Neuron (in vitro differentiated cells): ENCODE measurements at regions not wholly inside any gene's neighbourhood (a gene's known extent, or its start where the extent isn't known, plus 50 kb on each side); places are given as distances from the start of the nearest gene placed in this dataset.

Source experiments
- H2AFZ ChIP-seq: one replicate; pipeline ENCODE4 v1.6.1; 2013; ENCODE audit warnings: low read depth, mild to moderate bottlenecking, inconsistent platforms, low read length, moderate library complexity
- H3K27me3 ChIP-seq: one replicate; pipeline ENCODE4 v1.6.1; 2013; ENCODE audit warnings: low read length; ENCODE audit not compliant: insufficient read depth
- H3K36me3 ChIP-seq: one replicate; pipeline ENCODE4 v1.6.1; 2013; ENCODE audit warnings: low read length; ENCODE audit not compliant: insufficient read depth
- H3K4me1 ChIP-seq: one replicate; pipeline ENCODE4 v1.6.1; 2013; ENCODE audit warnings: low read length; ENCODE audit not compliant: insufficient read depth
- H3K4me3 ChIP-seq: 2 replicates; pipeline ENCODE4 v1.5.1; 2013; ENCODE audit warnings: mild to moderate bottlenecking, low read length, moderate library complexity
- H3K9me3 ChIP-seq: one replicate; pipeline ENCODE4 v1.6.1; 2013; ENCODE audit warnings: low read length

- Histone ChIP-seq H2AFZ (no peak overlapping the region), H3K9me3 (no peaks in the 10 kb centered on the region), H3K27me3 (no peaks in the 10 kb centered on the region)
These were observed 654.2 kb upstream of the PKN2 start for GRCh38 chr1:88029899-88030298.

GRCh38 chr1:88035578-88035977 lies 648.5 kb upstream of the PKN2 start:
- Histone ChIP-seq H3K4me3 (no peak overlapping the region), H2AFZ (no peak overlapping the region), H3K27me3 (no peaks in the 10 kb centered on the region), H3K9me3 (no peaks in the 10 kb centered on the region), H3K36me3 (no peaks in the 10 kb centered on the region), H3K4me1 (no peaks in the 10 kb centered on the region)

More at GRCh38 chr1:88029899-88030298, 654.2 kb upstream of the PKN2 start:
- no peaks in the 10 kb centered on the region for H3K4me1 ChIP-seq
- H3K36me3 ChIP-seq = no peaks in the 10 kb centered on the region
- no peak overlapping the region for H3K4me3 ChIP-seq

GRCh38 chr1:88036345-88037014 lies 647.6 kb upstream of the PKN2 start:
- H3K4me1 ChIP-seq = no peaks in the 10 kb centered on the region
- no peak overlapping the region for H3K4me3 ChIP-seq
- H3K36me3 ChIP-seq = no peaks in the 10 kb centered on the region
- H2AFZ ChIP-seq = no peak overlapping the region
- H3K9me3 ChIP-seq = no peaks in the 10 kb centered on the region
- H3K27me3 ChIP-seq = no peaks in the 10 kb centered on the region

GRCh38 chr1:88039240-88039639 lies 644.8 kb upstream of the PKN2 start:
- Histone ChIP-seq H3K4me1 (no peaks in the 10 kb centered on the region), H3K4me3 (no peak overlapping the region), H3K27me3 (no peaks in the 10 kb centered on the region), H2AFZ (no peak overlapping the region), H3K36me3 (no peaks in the 10 kb centered on the region), H3K9me3 (no peaks in the 10 kb centered on the region)

- Histone ChIP-seq H2AFZ (no peak overlapping the region), H3K9me3 (no peaks in the 10 kb centered on the region), H3K4me1 (no peaks in the 10 kb centered on the region), H3K4me3 (no peak overlapping the region), H3K27me3 (no peaks in the 10 kb centered on the region), H3K36me3 (no peaks in the 10 kb centered on the region)
These were observed 640.2 kb upstream of the PKN2 start for GRCh38 chr1:88043834-88044233.

GRCh38 chr1:88052167-88052566 lies 631.9 kb upstream of the PKN2 start:
- Histone ChIP-seq H3K4me3 (no peak overlapping the region), H3K9me3 (no peaks in the 10 kb centered on the region), H3K36me3 (no peaks in the 10 kb centered on the region), H2AFZ (no peak overlapping the region), H3K4me1 (no peaks in the 10 kb centered on the region), H3K27me3 (no peaks in the 10 kb centered on the region)

GRCh38 chr1:88053065-88053464 lies 631.0 kb upstream of the PKN2 start:
- no peak overlapping the region for H3K4me3 ChIP-seq
- no peaks in the 10 kb centered on the region for H3K4me1 ChIP-seq
- H3K36me3 ChIP-seq = no peaks in the 10 kb centered on the region
- no peak overlapping the region for H2AFZ ChIP-seq
- no peaks in the 10 kb centered on the region for H3K9me3 ChIP-seq
- H3K27me3 ChIP-seq = no peaks in the 10 kb centered on the region

GRCh38 chr1:88056881-88057280 lies 627.2 kb upstream of the PKN2 start:
- H3K4me1 ChIP-seq = no peaks in the 10 kb centered on the region
- no peaks in the 10 kb centered on the region for H3K36me3 ChIP-seq
- H3K9me3 ChIP-seq = no peaks in the 10 kb centered on the region
- no peak overlapping the region for H3K4me3 ChIP-seq
- H2AFZ ChIP-seq = no peak overlapping the region
- H3K27me3 ChIP-seq = no peaks in the 10 kb centered on the region

GRCh38 chr1:88058205-88058604 lies 625.9 kb upstream of the PKN2 start:
- no peaks in the 10 kb centered on the region for H3K9me3 ChIP-seq
- no peaks in the 10 kb centered on the region for H3K4me1 ChIP-seq
- H3K36me3 ChIP-seq = no peaks in the 10 kb centered on the region
- no peaks in the 10 kb centered on the region for H3K27me3 ChIP-seq
- H3K4me3 ChIP-seq = no peak overlapping the region
- H2AFZ ChIP-seq = no peak overlapping the region

- Histone ChIP-seq H3K4me3 (no peak overlapping the region), H3K4me1 (no peaks in the 10 kb centered on the region), H2AFZ (no peak overlapping the region), H3K27me3 (no peaks in the 10 kb centered on the region), H3K36me3 (no peaks in the 10 kb centered on the region), H3K9me3 (no peaks in the 10 kb centered on the region)
These were observed 623.9 kb upstream of the PKN2 start for GRCh38 chr1:88060112-88060673.

GRCh38 chr1:88060750-88061491 lies 623.2 kb upstream of the PKN2 start:
- H2AFZ ChIP-seq = no peak overlapping the region
- H3K4me3 ChIP-seq = no peak overlapping the region
- no peaks in the 10 kb centered on the region for H3K9me3 ChIP-seq
- H3K4me1 ChIP-seq = no peaks in the 10 kb centered on the region
- H3K27me3 ChIP-seq = no peaks in the 10 kb centered on the region
- H3K36me3 ChIP-seq = no peaks in the 10 kb centered on the region

- H3K9me3 ChIP-seq = no peaks in the 10 kb centered on the region
- H3K4me3 ChIP-seq = no peak overlapping the region
- H2AFZ ChIP-seq = no peak overlapping the region
- H3K27me3 ChIP-seq = no peaks in the 10 kb centered on the region
- H3K4me1 ChIP-seq = no peaks in the 10 kb centered on the region
- no peaks in the 10 kb centered on the region for H3K36me3 ChIP-seq
These were observed 622.4 kb upstream of the PKN2 start for GRCh38 chr1:88061492-88062177.

- no peaks in the 10 kb centered on the region for H3K36me3 ChIP-seq
- no peaks in the 10 kb centered on the region for H3K27me3 ChIP-seq
- no peak overlapping the region for H3K4me3 ChIP-seq
- H3K9me3 ChIP-seq = no peaks in the 10 kb centered on the region
- no peak overlapping the region for H2AFZ ChIP-seq
- H3K4me1 ChIP-seq = no peaks in the 10 kb centered on the region
These were observed 621.4 kb upstream of the PKN2 start for GRCh38 chr1:88062650-88063153.
